ENCODE measurements at regions not wholly inside any gene's neighbourhood (a gene's known extent, or its start where the extent isn't known, plus 50 kb on each side); places are given as distances from the start of the nearest gene placed in this dataset.
"Not testable (repeated sequence)": the region's sequence is repeated elsewhere in the genome, so short reads cannot be mapped to it uniquely, and the experiment has no call there.

GRCh38 chr6:14547284-14547998 is 429.9 kb downstream of the CD83 start:
- no peak for DNase-seq (ENCODE audit: extremely low read depth in 1 of 2, low read depth in 1 of 2)

- DNase-seq (ENCODE audit: extremely low read depth in 1 of 2, low read depth in 1 of 2) = no peak
Measured at GRCh38 chr6:14549304-14549770, 431.8 kb downstream of the CD83 start.

- no peak for DNase-seq (ENCODE audit: extremely low read depth in 1 of 2, low read depth in 1 of 2)
Measured at GRCh38 chr6:14549871-14550270, 432.3 kb downstream of the CD83 start.

GRCh38 chr6:14550410-14550809 is 432.8 kb downstream of the CD83 start:
- no peak for DNase-seq (ENCODE audit: extremely low read depth in 1 of 2, low read depth in 1 of 2)

- DNase-seq (ENCODE audit: extremely low read depth in 1 of 2, low read depth in 1 of 2) = no peak
Measured at GRCh38 chr6:14550822-14551221, 433.2 kb downstream of the CD83 start.

GRCh38 chr6:14551601-14552000 is 434.0 kb downstream of the CD83 start:
- DNase-seq (ENCODE audit: extremely low read depth in 1 of 2, low read depth in 1 of 2) = not testable (repeated sequence)

GRCh38 chr6:14552891-14553290 is 435.3 kb downstream of the CD83 start:
- DNase-seq (ENCODE audit: extremely low read depth in 1 of 2, low read depth in 1 of 2) = no peak

GRCh38 chr6:14553515-14553914 is 435.9 kb downstream of the CD83 start:
- DNase-seq (ENCODE audit: extremely low read depth in 1 of 2, low read depth in 1 of 2) = no peak

GRCh38 chr6:14555804-14556203 is 438.2 kb downstream of the CD83 start:
- no peak for DNase-seq (ENCODE audit: extremely low read depth in 1 of 2, low read depth in 1 of 2)

- no peak for DNase-seq (ENCODE audit: extremely low read depth in 1 of 2, low read depth in 1 of 2)
Measured at GRCh38 chr6:14559746-14560536, 442.4 kb downstream of the CD83 start.

GRCh38 chr6:14561563-14561962 is 444.0 kb downstream of the CD83 start:
- not testable (repeated sequence) for DNase-seq (ENCODE audit: extremely low read depth in 1 of 2, low read depth in 1 of 2)

GRCh38 chr6:14567842-14568241 is 450.3 kb downstream of the CD83 start:
- no peak for DNase-seq (ENCODE audit: extremely low read depth in 1 of 2, low read depth in 1 of 2)

- no peak for DNase-seq (ENCODE audit: extremely low read depth in 1 of 2, low read depth in 1 of 2)
Measured at GRCh38 chr6:14569394-14569793, 451.8 kb downstream of the CD83 start.

- DNase-seq (ENCODE audit: extremely low read depth in 1 of 2, low read depth in 1 of 2) = not testable (repeated sequence)
Measured at GRCh38 chr6:14569874-14570273, 452.3 kb downstream of the CD83 start.

GRCh38 chr6:14571001-14571400 is 453.4 kb downstream of the CD83 start:
- no peak for DNase-seq (ENCODE audit: extremely low read depth in 1 of 2, low read depth in 1 of 2)

GRCh38 chr6:14571746-14572145 is 454.2 kb downstream of the CD83 start:
- no peak for DNase-seq (ENCODE audit: extremely low read depth in 1 of 2, low read depth in 1 of 2)

GRCh38 chr6:14573267-14573666 is 455.7 kb downstream of the CD83 start:
- no peak for DNase-seq (ENCODE audit: extremely low read depth in 1 of 2, low read depth in 1 of 2)

GRCh38 chr6:14573703-14574290 is 456.2 kb downstream of the CD83 start:
- no peak for DNase-seq (ENCODE audit: extremely low read depth in 1 of 2, low read depth in 1 of 2)

- DNase-seq (ENCODE audit: extremely low read depth in 1 of 2, low read depth in 1 of 2) = no peak
Measured at GRCh38 chr6:14575961-14576360, 458.4 kb downstream of the CD83 start.

- DNase-seq (ENCODE audit: extremely low read depth in 1 of 2, low read depth in 1 of 2) = no peak
Measured at GRCh38 chr6:14578994-14579393, 461.4 kb downstream of the CD83 start.

- no peak for DNase-seq (ENCODE audit: extremely low read depth in 1 of 2, low read depth in 1 of 2)
Measured at GRCh38 chr6:14582749-14583148, 465.2 kb downstream of the CD83 start.

- no peak for DNase-seq (ENCODE audit: extremely low read depth in 1 of 2, low read depth in 1 of 2)
Measured at GRCh38 chr6:14583826-14584225, 466.3 kb downstream of the CD83 start.
